ENCODE measurements at regions not wholly inside any gene's neighbourhood (a gene's known extent, or its start where the extent isn't known, plus 50 kb on each side); places are given as distances from the start of the nearest gene placed in this dataset.

- H3K23ac ChIP-seq (ENCODE audit: insufficient read length): no peak overlapping the region
- H3K4me1 ChIP-seq (replicated peaks in 1 of 4; ENCODE audit: control insufficient read depth in 3 of 4, insufficient read depth in 4 of 4, low read length in 3 of 4): peaks cover 0 to 2% (median 0%) of the 10 kb centered on the region in 4 experiments; a peak in 1 of 7 replicates
- H3K79me2 ChIP-seq (ENCODE audit: control insufficient read depth in 1 of 2, insufficient read depth in 2 of 2, low read length in 2 of 2): no peaks in the 10 kb centered on the region
- no peak overlapping the region for H2AK5ac ChIP-seq (ENCODE audit: low read depth, low read length)
- H2BK120ac ChIP-seq (replicated peaks; ENCODE audit: low read depth, low read length): no peak overlapping the region
- ChIA-PET CTCF (ENCODE audit: partially characterized antibody) (interaction anchor here (1.4 kb wide), 1 partner anchor 20 kb away, joined by 3 read pairs; no protein-coding TSS in a partner anchor), POLR2A (ENCODE audit: partially characterized antibody) (no interaction called here)
- DNase-seq (ENCODE audit: low read depth in 1 of 2, low spot score in 2 of 2) (no peak), FAIRE-seq (no peak)
- H3K9ac ChIP-seq (replicated peaks in 1 of 4; ENCODE audit: extremely low read depth in 1 of 4, low read depth in 3 of 4, low read length in 3 of 4): no peak overlapping the region
- H3K4me3 ChIP-seq (ENCODE audit: extremely low read depth in 1 of 4, insufficient read depth in 2 of 4, low read depth in 3 of 4, low read length in 4 of 4): no peak overlapping the region
- H3K14ac ChIP-seq (ENCODE audit: insufficient read length): no peak overlapping the region
- no peaks in the 10 kb centered on the region for H3K9me3 ChIP-seq (ENCODE audit: insufficient read depth in 2 of 2, low read depth in 1 of 2, low read length in 1 of 2)
- peaks cover 0 to 1% (median 0%) of the 10 kb centered on the region in 4 experiments; a peak in 1 of 7 replicates for H3K27me3 ChIP-seq (replicated peaks in 1 of 4; ENCODE audit: control insufficient read depth in 3 of 4, extremely low read depth in 1 of 4, insufficient read depth in 3 of 4, low read length in 3 of 4)
- H3K79me1 ChIP-seq (ENCODE audit: low read depth, low read length): no peaks in the 10 kb centered on the region
- no peak overlapping the region for H2BK15ac ChIP-seq (ENCODE audit: low read length)
- H3K27ac ChIP-seq (ENCODE audit: low read depth, low read length): no peak overlapping the region
- H2BK20ac ChIP-seq (ENCODE audit: low read length): no peak overlapping the region
- H3K4me2 ChIP-seq (ENCODE audit: insufficient read depth in 1 of 2, low read depth in 2 of 2, low read length in 2 of 2): no peak overlapping the region
- H2BK5ac ChIP-seq (ENCODE audit: low read depth, low read length): no peak overlapping the region
- H3K56ac ChIP-seq (replicated peaks; ENCODE audit: insufficient read length, low read depth, low read length): no peak overlapping the region
- no peak overlapping the region for H4K91ac ChIP-seq (replicated peaks; ENCODE audit: insufficient read length, low read length)
- H2BK12ac ChIP-seq (ENCODE audit: low read depth, low read length): no peak overlapping the region
- no peak overlapping the region for H4K5ac ChIP-seq (ENCODE audit: insufficient read length, low read depth, low read length)
- H2AFZ ChIP-seq (ENCODE audit: low read length): no peak overlapping the region
- no peaks in the 10 kb centered on the region for H3K36me3 ChIP-seq (ENCODE audit: control insufficient read depth in 2 of 4, insufficient read depth in 4 of 4, low read length in 3 of 4)
- H3K4ac ChIP-seq (replicated peaks; ENCODE audit: insufficient read length, low read depth, low read length): no peak overlapping the region
- H3K18ac ChIP-seq (ENCODE audit: extremely low read depth, low read length): no peak overlapping the region
- TF ChIP-seq NANOG (IDR thresholded peaks at IDR 0.05; ENCODE audit: insufficient read depth, low read depth, low read length, poor library complexity, severe bottlenecking) (no peak), SP1 (IDR thresholded peaks at IDR 0.05; ENCODE audit: low read depth, low read length) (no peak), CBX5 (IDR thresholded peaks at IDR 0.05; ENCODE audit: low read depth, low read length) (no peak), RBBP5 (IDR thresholded peaks at IDR 0.05; ENCODE audit: borderline replicate concordance, low read depth, low read length) (no peak), EP300 (IDR thresholded peaks at IDR 0.05; ENCODE audit: borderline replicate concordance in 1 of 2, low read depth in 2 of 2, low read length in 2 of 2) (no peak), SP4 (IDR thresholded peaks at IDR 0.05; ENCODE audit: low read length) (no peak), SIN3A (conservative IDR thresholded peaks at IDR 0.05 in 1 of 2, IDR thresholded peaks at IDR 0.05 in 1 of 2; ENCODE audit: low read depth in 1 of 2, low read length in 2 of 2) (no peak), POU5F1 (IDR thresholded peaks at IDR 0.05; ENCODE audit: low read depth, low read length) (no peak), GTF2F1 (IDR thresholded peaks at IDR 0.05; ENCODE audit: borderline replicate concordance, low read depth, low read length) (no peak), USF2 (IDR thresholded peaks at IDR 0.05; ENCODE audit: low read length) (no peak), MAFK (IDR thresholded peaks at IDR 0.05; ENCODE audit: low read depth, low read length) (no peak), JUND (IDR thresholded peaks at IDR 0.05; ENCODE audit: low read length) (no peak), BRCA1 (IDR thresholded peaks at IDR 0.05; ENCODE audit: low read depth, low read length) (no peak), CTBP2 (IDR thresholded peaks at IDR 0.05; ENCODE audit: borderline replicate concordance, insufficient read depth, insufficient read length, low read length) (no peak)
- 100% methylated on average over 2 of the region's 2 CpGs; no CpG with 5 or more reads in 1 of the 2 experiments for WGBS, 2 experiments (ENCODE audit: extremely low coverage in 1 of 2, insufficient coverage in 1 of 2, insufficient read length in 1 of 2, insufficient replicate concordance in 2 of 2, low coverage in 1 of 2, low lambda C conversion rate in 2 of 2, missing lambda C conversion rate in 1 of 2)
- no peaks in the 10 kb centered on the region for H3K23me2 ChIP-seq (ENCODE audit: low read depth, low read length)
- H4K20me1 ChIP-seq (replicated peaks in 1 of 2; ENCODE audit: control insufficient read depth in 1 of 2, insufficient read depth in 2 of 2, low read length in 2 of 2): no peaks in the 10 kb centered on the region
- no peak overlapping the region for H4K8ac ChIP-seq (ENCODE audit: extremely low read depth, insufficient read depth, low read length)
Measured at GRCh38 chr10:107717046-107717445, 552.5 kb upstream of the SORCS1 start.
